GM12864 (cell line): ENCODE measurements at regions not wholly inside any gene's neighbourhood (a gene's known extent, or its start where the extent isn't known, plus 50 kb on each side); places are given as distances from the start of the nearest gene placed in this dataset.
"Not testable (repeated sequence)": the region's sequence is repeated elsewhere in the genome, so short reads cannot be mapped to it uniquely, and the experiment has no call there.

Experiments used
- DNase-seq: peaks from one replicate; pipeline ENCODE4 v3.0.0-alpha.2; 2011; ENCODE audit warnings: low read depth
- H3K4me3 ChIP-seq: 2 replicates; pipeline ENCODE4 v1.5.1; 2011; ENCODE audit warnings: mild to moderate bottlenecking, low read depth, low read length, control low read depth
- CTCF ChIP-seq: IDR thresholded peaks from 2 replicates; pipeline ENCODE4 v1.5.1; 2011; ENCODE audit warnings: low read depth, mild to moderate bottlenecking, moderate library complexity, low read length, control low read depth, inconsistent platforms; ENCODE audit errors: missing control alignments

GRCh38 chr7:124645704-124646103, 119.9 kb downstream of the GPR37 start:
- TF ChIP-seq CTCF, result no peak
- no peak overlapping the region for H3K4me3 ChIP-seq
- DNase-seq, result no peak

GRCh38 chr7:124643311-124643811, 122.2 kb downstream of the GPR37 start:
- H3K4me3 ChIP-seq, result no peak overlapping the region
- no peak for TF ChIP-seq CTCF
- DNase-seq, result no peak

- TF ChIP-seq CTCF, result no peak
- DNase-seq, result no peak
- H3K4me3 ChIP-seq, result no peak overlapping the region
Measured at GRCh38 chr7:124635416-124635815, 130.2 kb downstream of the GPR37 start.

- no peak for TF ChIP-seq CTCF
- no peak overlapping the region for H3K4me3 ChIP-seq
- no peak for DNase-seq
Measured at GRCh38 chr7:124633740-124634139, 131.9 kb downstream of the GPR37 start.

- no peak for TF ChIP-seq CTCF
- no peak for DNase-seq
Measured at GRCh38 chr7:124630395-124630794, 135.2 kb downstream of the GPR37 start.

GRCh38 chr7:124618871-124619270, 146.7 kb downstream of the GPR37 start:
- no peak for DNase-seq
- no peak overlapping the region for H3K4me3 ChIP-seq
- no peak for TF ChIP-seq CTCF

More at GRCh38 chr7:124630395-124630794, 135.2 kb downstream of the GPR37 start:
- no peak overlapping the region for H3K4me3 ChIP-seq

GRCh38 chr7:124618051-124618450, 147.5 kb downstream of the GPR37 start:
- not testable (repeated sequence) for H3K4me3 ChIP-seq, DNase-seq
